SK-N-SH treated with all-trans-retinoic acid at 6 μM for 48 hours (cell line): ENCODE measurements at regions not wholly inside any gene's neighbourhood (a gene's known extent, or its start where the extent isn't known, plus 50 kb on each side); places are given as distances from the start of the nearest gene placed in this dataset.

ENCODE experiments used
- ATAC-seq: fragments of 200-7000 bp; cut with Tn5 transposase; 3 replicates; pipeline ENCODE4 v1.9.1; 2020; ENCODE audit warnings: mild to moderate bottlenecking, moderate library complexity
- ARNTL ChIP-seq: fragments of 450-650 bp; formaldehyde crosslinking; IDR thresholded peaks from 2 replicates; pipeline ENCODE4 v1.5.0; 2020; ENCODE audit warnings: low read depth, mild to moderate bottlenecking, moderate library complexity, borderline replicate concordance
- BACH2 ChIP-seq: fragments of 250-450 bp; sonication (Bioruptor Pico); IDR thresholded peaks from 2 replicates; pipeline ENCODE4 v1.9.0; 2021; ENCODE audit warnings: mild to moderate bottlenecking, borderline replicate concordance
- CSRNP3 ChIP-seq: fragments of 250-450 bp; sonication (Bioruptor Pico); IDR thresholded peaks from 2 replicates; pipeline ENCODE4 v1.5.1; 2021; ENCODE audit warnings: mild to moderate bottlenecking, moderate library complexity
- ESRRG ChIP-seq: fragments of 250-450 bp; sonication (Bioruptor Pico); IDR thresholded peaks from 2 replicates; pipeline ENCODE4 v1.6.1; 2021; ENCODE audit warnings: mild to moderate bottlenecking
- GLIS3 ChIP-seq: fragments of 250-450 bp; sonication (Bioruptor Pico); IDR thresholded peaks from 2 replicates; pipeline ENCODE4 v1.5.0; 2020; ENCODE audit warnings: mild to moderate bottlenecking, moderate library complexity
- ISL1 ChIP-seq: fragments of 250-450 bp; sonication (Bioruptor Pico); IDR thresholded peaks from 2 replicates; pipeline ENCODE4 v2.1.2; 2022; ENCODE audit warnings: mild to moderate bottlenecking, moderate library complexity
- OSR1 ChIP-seq: fragments of 250-450 bp; sonication (Bioruptor Pico); IDR thresholded peaks from 2 replicates; pipeline ENCODE4 v1.8.0; 2022; ENCODE audit warnings: moderate library complexity, mild to moderate bottlenecking, inconsistent platforms
- PATZ1 ChIP-seq: fragments of 250-450 bp; sonication (Bioruptor Pico); IDR thresholded peaks from 2 replicates; pipeline ENCODE4 v1.8.0; 2020; ENCODE audit warnings: mild to moderate bottlenecking, moderate library complexity, borderline replicate concordance
- POU6F1 ChIP-seq: fragments of 250-450 bp; sonication (Bioruptor Pico); IDR thresholded peaks from 2 replicates; pipeline ENCODE4 v1.8.0; 2021; ENCODE audit warnings: low read depth, mild to moderate bottlenecking, moderate library complexity, borderline replicate concordance
- ZFP3 ChIP-seq: fragments of 250-450 bp; sonication (Bioruptor Pico); IDR thresholded peaks from 2 replicates; pipeline ENCODE4 v1.5.0; 2020; ENCODE audit warnings: mild to moderate bottlenecking, moderate library complexity
- ZNF565 ChIP-seq: fragments of 450-650 bp; formaldehyde crosslinking; conservative IDR thresholded peaks from 2 replicates; pipeline ENCODE4 v1.5.0; 2020; ENCODE audit warnings: low read depth, mild to moderate bottlenecking, moderate library complexity
- ZNF70 ChIP-seq: fragments of 450-650 bp; formaldehyde crosslinking; IDR thresholded peaks from 2 replicates; pipeline ENCODE4 v1.5.0; 2020; ENCODE audit warnings: mild to moderate bottlenecking, moderate library complexity
- ZNF8 ChIP-seq: fragments of 450-650 bp; formaldehyde crosslinking; IDR thresholded peaks from 2 replicates; pipeline ENCODE4 v1.5.0; 2020; ENCODE audit warnings: mild to moderate bottlenecking, moderate library complexity
- TF ChIP-seq, protein P1 (sequence below): fragments of 250-450 bp; sonication (Bioruptor Pico); IDR thresholded peaks from 2 replicates; pipeline ENCODE4 v1.5.0; 2020; ENCODE audit warnings: mild to moderate bottlenecking, moderate library complexity

- ATAC-seq = no peak
- no peak for TF ChIP-seq ESRRG (CRISPR knock-in tag)
- no peak for TF ChIP-seq ZFP3 (CRISPR knock-in tag)
- TF ChIP-seq OSR1 (CRISPR knock-in tag) = no peak
- 0 out of 2 replicates have a peak, but pooled peaks have one; percentile 11 for TF ChIP-seq ZNF70
Measured at GRCh38 chr20:53871541-53871940, 198.9 kb downstream of the BCAS1 start.

- no peak for ATAC-seq
- TF ChIP-seq BACH2 (CRISPR knock-in tag) = no peak
- no peak for TF ChIP-seq ZNF565 (CRISPR knock-in tag)
- TF ChIP-seq POU6F1 (CRISPR knock-in tag) = no peak
- TF ChIP-seq PATZ1 (CRISPR knock-in tag) = no peak
- no peak for TF ChIP-seq GLIS3 (CRISPR knock-in tag)
- TF ChIP-seq ZNF70 = no peak
- no peak for TF ChIP-seq ISL1 (CRISPR knock-in tag)
Measured at GRCh38 chr20:53870426-53871315, 199.7 kb downstream of the BCAS1 start.

- TF ChIP-seq ARNTL (CRISPR knock-in tag) = no peak
- no peak for TF ChIP-seq ISL1 (CRISPR knock-in tag)
- no peak for TF ChIP-seq CSRNP3 (CRISPR knock-in tag)
- no peak for TF ChIP-seq ZFP3 (CRISPR knock-in tag)
- no peak for TF ChIP-seq ZNF565 (CRISPR knock-in tag)
- TF ChIP-seq PATZ1 (CRISPR knock-in tag) = no peak
- peak; percentile 73 for ATAC-seq
Measured at GRCh38 chr20:53869466-53870258, 200.7 kb downstream of the BCAS1 start.

GRCh38 chr20:53867741-53868351, 202.5 kb downstream of the BCAS1 start:
- no peak for TF ChIP-seq ARNTL (CRISPR knock-in tag)
- TF ChIP-seq, protein P1, sequence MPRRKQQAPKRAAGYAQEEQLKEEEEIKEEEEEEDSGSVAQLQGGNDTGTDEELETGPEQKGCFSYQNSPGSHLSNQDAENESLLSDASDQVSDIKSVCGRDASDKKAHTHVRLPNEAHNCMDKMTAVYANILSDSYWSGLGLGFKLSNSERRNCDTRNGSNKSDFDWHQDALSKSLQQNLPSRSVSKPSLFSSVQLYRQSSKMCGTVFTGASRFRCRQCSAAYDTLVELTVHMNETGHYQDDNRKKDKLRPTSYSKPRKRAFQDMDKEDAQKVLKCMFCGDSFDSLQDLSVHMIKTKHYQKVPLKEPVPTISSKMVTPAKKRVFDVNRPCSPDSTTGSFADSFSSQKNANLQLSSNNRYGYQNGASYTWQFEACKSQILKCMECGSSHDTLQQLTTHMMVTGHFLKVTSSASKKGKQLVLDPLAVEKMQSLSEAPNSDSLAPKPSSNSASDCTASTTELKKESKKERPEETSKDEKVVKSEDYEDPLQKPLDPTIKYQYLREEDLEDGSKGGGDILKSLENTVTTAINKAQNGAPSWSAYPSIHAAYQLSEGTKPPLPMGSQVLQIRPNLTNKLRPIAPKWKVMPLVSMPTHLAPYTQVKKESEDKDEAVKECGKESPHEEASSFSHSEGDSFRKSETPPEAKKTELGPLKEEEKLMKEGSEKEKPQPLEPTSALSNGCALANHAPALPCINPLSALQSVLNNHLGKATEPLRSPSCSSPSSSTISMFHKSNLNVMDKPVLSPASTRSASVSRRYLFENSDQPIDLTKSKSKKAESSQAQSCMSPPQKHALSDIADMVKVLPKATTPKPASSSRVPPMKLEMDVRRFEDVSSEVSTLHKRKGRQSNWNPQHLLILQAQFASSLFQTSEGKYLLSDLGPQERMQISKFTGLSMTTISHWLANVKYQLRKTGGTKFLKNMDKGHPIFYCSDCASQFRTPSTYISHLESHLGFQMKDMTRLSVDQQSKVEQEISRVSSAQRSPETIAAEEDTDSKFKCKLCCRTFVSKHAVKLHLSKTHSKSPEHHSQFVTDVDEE (CRISPR knock-in tag) = no peak
- TF ChIP-seq ZNF8 (CRISPR knock-in tag) = no peak
- no peak for ATAC-seq
